PC-9 (cell line): ENCODE measurements at regions not wholly inside any gene's neighbourhood (a gene's known extent, or its start where the extent isn't known, plus 50 kb on each side); places are given as distances from the start of the nearest gene placed in this dataset.

Experiments
- CTCF ChIP-seq: fragments of 200-600 bp; sonication (generic); conservative IDR thresholded peaks from 2 replicates; pipeline ENCODE4 v1.6.1; 2017; ENCODE audit warnings: mixed run types, antibody characterized with exemption, mild to moderate bottlenecking, moderate library complexity
- EZH2 ChIP-seq: fragments of 200-600 bp; sonication (generic); IDR thresholded peaks from 2 replicates; pipeline ENCODE4 v1.8.0; 2017; ENCODE audit warnings: antibody characterized with exemption, low read depth

DNA sequence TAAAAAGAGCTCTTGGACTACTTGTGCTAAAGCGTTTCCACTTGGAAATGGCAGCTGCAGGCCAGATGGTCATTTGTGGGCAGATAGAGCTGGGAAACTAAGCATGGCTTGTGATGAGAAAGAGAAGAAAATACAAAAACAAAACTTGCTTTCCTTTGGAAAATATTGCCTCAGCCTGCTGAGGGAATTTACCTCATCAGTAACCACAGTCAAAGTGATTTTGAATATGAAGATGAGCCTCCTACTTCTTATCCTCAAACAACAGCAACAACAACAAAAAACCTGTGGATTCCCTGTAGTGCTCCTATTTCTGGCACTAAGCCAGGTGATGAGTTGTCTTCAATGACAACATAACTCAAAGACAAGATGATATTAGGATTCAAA lies 62.7 kb upstream of the FIBIN start:
- TF ChIP-seq CTCF (no peak), EZH2 (no peak)
